ENCODE measurements at regions not wholly inside any gene's neighbourhood (a gene's known extent, or its start where the extent isn't known, plus 50 kb on each side); places are given as distances from the start of the nearest gene placed in this dataset.

DNA sequence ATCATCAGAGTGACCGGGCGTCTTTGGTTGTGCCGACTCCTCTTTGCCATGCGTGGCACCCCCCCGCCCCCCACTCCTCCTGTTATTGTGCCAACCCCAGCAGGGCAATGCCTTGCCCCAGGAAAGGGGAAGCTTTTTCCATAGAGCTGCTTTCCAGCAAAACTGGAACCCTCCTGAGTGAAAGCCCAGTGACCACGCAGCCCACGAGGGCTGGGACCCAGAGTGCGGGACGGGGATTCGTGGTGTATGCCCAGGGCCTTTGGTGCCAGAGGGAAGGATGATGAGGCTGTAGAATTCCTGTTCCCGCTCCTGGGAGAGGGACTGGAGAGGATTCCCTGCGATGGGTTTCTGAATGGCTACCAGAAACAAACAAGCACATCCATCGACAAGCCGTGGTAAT lies 116.8 kb upstream of the BACH2 start:
- Mint-ChIP-seq H3K27me3 (ENCODE audit: insufficient read depth, low read depth, poor library complexity) (peaks cover 5% of the 10 kb centered on the region), H3K36me3 (ENCODE audit: low read depth) (no peaks in the 10 kb centered on the region; the same call in 2 of the 3 replicates), H3K4me1 (peaks cover 23% of the 10 kb centered on the region), H3K9me3 (no peaks in the 10 kb centered on the region; the same call in 2 of the 3 replicates), H3K27ac (no peak overlapping the region), H3K4me3 (peak overlapping the region; percentile 6; the same call in 1 of the 3 replicates)
- H3K36me3 ChIP-seq (ENCODE audit: insufficient read depth), result no peaks in the 10 kb centered on the region
- peaks cover 19% of the 10 kb centered on the region for H3K4me1 ChIP-seq (ENCODE audit: insufficient read depth)
- ATAC-seq (peak; percentile 47), DNase-seq (ENCODE audit: low spot score) (peak; percentile 38)
- H3K27me3 ChIP-seq (ENCODE audit: insufficient read depth), result no peaks in the 10 kb centered on the region
- no peak overlapping the region for H3K27ac ChIP-seq (ENCODE audit: low read depth)
- peak overlapping the region; percentile 43 for H3K4me3 ChIP-seq
- H4K20me1 ChIP-seq (replicated peaks; ENCODE audit: insufficient read depth), result no peaks in the 10 kb centered on the region
- no peaks in the 10 kb centered on the region for H3K79me2 ChIP-seq (replicated peaks; ENCODE audit: insufficient read depth)
- H3F3A ChIP-seq (replicated peaks; ENCODE audit: low read depth), result no peaks in the 10 kb centered on the region; the same call in 1 of the 2 replicates
- peak overlapping the region; percentile 61 for H3K4me2 ChIP-seq
- H3K9me2 ChIP-seq (ENCODE audit: insufficient read depth), result 0 out of 2 replicates have a peak, but pooled peaks cover 3% of the 10 kb centered on the region
- TF ChIP-seq, protein P1, sequence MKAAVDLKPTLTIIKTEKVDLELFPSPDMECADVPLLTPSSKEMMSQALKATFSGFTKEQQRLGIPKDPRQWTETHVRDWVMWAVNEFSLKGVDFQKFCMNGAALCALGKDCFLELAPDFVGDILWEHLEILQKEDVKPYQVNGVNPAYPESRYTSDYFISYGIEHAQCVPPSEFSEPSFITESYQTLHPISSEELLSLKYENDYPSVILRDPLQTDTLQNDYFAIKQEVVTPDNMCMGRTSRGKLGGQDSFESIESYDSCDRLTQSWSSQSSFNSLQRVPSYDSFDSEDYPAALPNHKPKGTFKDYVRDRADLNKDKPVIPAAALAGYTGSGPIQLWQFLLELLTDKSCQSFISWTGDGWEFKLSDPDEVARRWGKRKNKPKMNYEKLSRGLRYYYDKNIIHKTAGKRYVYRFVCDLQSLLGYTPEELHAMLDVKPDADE (IDR thresholded peaks at IDR 0.05), result no peak
- no peak for TF ChIP-seq EZH2 (IDR thresholded peaks at IDR 0.05; ENCODE audit: low read depth, unreplicated experiment)
- TF ChIP-seq, protein P2, sequence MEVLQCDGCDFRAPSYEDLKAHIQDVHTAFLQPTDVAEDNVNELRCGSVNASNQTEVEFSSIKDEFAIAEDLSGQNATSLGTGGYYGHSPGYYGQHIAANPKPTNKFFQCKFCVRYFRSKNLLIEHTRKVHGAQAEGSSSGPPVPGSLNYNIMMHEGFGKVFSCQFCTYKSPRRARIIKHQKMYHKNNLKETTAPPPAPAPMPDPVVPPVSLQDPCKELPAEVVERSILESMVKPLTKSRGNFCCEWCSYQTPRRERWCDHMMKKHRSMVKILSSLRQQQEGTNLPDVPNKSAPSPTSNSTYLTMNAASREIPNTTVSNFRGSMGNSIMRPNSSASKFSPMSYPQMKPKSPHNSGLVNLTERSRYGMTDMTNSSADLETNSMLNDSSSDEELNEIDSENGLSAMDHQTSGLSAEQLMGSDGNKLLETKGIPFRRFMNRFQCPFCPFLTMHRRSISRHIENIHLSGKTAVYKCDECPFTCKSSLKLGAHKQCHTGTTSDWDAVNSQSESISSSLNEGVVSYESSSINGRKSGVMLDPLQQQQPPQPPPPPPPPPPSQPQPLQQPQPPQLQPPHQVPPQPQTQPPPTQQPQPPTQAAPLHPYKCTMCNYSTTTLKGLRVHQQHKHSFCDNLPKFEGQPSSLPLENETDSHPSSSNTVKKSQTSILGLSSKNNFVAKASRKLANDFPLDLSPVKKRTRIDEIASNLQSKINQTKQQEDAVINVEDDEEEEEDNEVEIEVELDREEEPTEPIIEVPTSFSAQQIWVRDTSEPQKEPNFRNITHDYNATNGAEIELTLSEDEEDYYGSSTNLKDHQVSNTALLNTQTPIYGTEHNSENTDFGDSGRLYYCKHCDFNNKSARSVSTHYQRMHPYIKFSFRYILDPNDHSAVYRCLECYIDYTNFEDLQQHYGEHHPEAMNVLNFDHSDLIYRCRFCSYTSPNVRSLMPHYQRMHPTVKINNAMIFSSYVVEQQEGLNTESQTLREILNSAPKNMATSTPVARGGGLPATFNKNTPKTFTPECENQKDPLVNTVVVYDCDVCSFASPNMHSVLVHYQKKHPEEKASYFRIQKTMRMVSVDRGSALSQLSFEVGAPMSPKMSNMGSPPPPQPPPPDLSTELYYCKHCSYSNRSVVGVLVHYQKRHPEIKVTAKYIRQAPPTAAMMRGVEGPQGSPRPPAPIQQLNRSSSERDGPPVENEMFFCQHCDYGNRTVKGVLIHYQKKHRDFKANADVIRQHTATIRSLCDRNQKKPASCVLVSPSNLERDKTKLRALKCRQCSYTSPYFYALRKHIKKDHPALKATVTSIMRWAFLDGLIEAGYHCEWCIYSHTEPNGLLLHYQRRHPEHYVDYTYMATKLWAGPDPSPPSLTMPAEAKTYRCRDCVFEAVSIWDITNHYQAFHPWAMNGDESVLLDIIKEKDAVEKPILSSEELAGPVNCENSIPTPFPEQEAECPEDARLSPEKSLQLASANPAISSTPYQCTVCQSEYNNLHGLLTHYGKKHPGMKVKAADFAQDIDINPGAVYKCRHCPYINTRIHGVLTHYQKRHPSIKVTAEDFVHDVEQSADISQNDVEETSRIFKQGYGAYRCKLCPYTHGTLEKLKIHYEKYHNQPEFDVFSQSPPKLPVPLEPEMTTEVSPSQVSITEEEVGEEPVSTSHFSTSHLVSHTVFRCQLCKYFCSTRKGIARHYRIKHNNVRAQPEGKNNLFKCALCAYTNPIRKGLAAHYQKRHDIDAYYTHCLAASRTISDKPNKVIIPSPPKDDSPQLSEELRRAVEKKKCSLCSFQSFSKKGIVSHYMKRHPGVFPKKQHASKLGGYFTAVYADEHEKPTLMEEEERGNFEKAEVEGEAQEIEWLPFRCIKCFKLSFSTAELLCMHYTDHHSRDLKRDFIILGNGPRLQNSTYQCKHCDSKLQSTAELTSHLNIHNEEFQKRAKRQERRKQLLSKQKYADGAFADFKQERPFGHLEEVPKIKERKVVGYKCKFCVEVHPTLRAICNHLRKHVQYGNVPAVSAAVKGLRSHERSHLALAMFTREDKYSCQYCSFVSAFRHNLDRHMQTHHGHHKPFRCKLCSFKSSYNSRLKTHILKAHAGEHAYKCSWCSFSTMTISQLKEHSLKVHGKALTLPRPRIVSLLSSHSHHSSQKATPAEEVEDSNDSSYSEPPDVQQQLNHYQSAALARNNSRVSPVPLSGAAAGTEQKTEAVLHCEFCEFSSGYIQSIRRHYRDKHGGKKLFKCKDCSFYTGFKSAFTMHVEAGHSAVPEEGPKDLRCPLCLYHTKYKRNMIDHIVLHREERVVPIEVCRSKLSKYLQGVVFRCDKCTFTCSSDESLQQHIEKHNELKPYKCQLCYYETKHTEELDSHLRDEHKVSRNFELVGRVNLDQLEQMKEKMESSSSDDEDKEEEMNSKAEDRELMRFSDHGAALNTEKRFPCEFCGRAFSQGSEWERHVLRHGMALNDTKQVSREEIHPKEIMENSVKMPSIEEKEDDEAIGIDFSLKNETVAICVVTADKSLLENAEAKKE (CRISPR knock-in tag; IDR thresholded peaks at IDR 0.05), result no peak
- no peak for TF ChIP-seq ZNF114 (CRISPR knock-in tag; IDR thresholded peaks at IDR 0.05)
- H2AFZ ChIP-seq, result peak overlapping the region; percentile 67
